ENCODE measurements at regions not wholly inside any gene's neighbourhood (a gene's known extent, or its start where the extent isn't known, plus 50 kb on each side); places are given as distances from the start of the nearest gene placed in this dataset.

- no peak overlapping the region for H3K4me3 ChIP-seq (ENCODE audit: low read depth, low read length)
- H3K9me3 ChIP-seq (ENCODE audit: control insufficient read depth, insufficient read depth, low read depth, low read length), result no peaks in the 10 kb centered on the region
- ChIA-PET POLR2A (interaction anchor here (0.6 to 2.2 kb wide), 3 partner anchors 109 to 404 kb away, joined by 3 to 13 read pairs (median 4); no protein-coding TSS in a partner anchor), CTCF (interaction anchor here (0.5 to 0.8 kb wide), 2 partner anchors 254 to 273 kb away, joined by 3 to 4 read pairs; no protein-coding TSS in a partner anchor)
- H3K4me1 ChIP-seq (ENCODE audit: control insufficient read depth, insufficient read depth, low read length), result peaks cover 4% of the 10 kb centered on the region; the same call in 1 of the 2 replicates
- H3K36me3 ChIP-seq (ENCODE audit: control insufficient read depth in 2 of 2, insufficient read depth in 1 of 2, low read length in 2 of 2), result no peaks in the 10 kb centered on the region
- peak; percentile 34; the same call in 1 of the 2 replicates for TF ChIP-seq EGR2 (tag by site-specific recombination; IDR thresholded peaks at IDR 0.05; ENCODE audit: low read depth)
- TF ChIP-seq ZFHX2 (tag by site-specific recombination; conservative IDR thresholded peaks at IDR 0.05), result peak; percentile 41
- TF ChIP-seq ZNF580 (tag by site-specific recombination; IDR thresholded peaks at IDR 0.05), result no peak
- 0 out of 2 replicates have a peak overlapping the region, but pooled peaks have one; percentile 60 for H3K27ac ChIP-seq (ENCODE audit: extremely low read depth, low read depth, low read length)
These were observed 128.8 kb upstream of the SLC1A4 start for GRCh38 chr2:64860276-64860885.

DNA sequence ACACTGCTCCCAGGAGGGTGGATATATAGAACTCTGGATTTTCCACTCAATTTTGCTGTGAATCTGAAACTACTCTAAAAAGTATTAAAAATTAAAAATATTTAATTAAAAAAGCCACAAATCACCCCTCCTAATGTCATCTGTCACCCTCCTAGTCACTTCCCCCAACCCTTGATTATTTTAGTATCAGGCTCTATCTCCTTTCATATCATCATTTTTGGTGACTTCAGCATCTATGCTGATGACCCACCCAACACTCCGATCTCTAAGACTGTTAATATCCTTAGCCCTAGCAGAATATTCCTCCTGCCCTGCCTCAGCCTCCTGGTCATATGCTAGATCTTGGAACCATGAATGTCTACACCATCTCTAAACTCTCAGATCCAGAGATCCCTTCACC is 128.3 kb upstream of the SLC1A4 start:
- Histone ChIP-seq H3K36me3 (ENCODE audit: control insufficient read depth in 2 of 2, insufficient read depth in 1 of 2, low read length in 2 of 2) (no peaks in the 10 kb centered on the region), H3K4me3 (ENCODE audit: low read depth, low read length) (no peak overlapping the region), H3K27ac (ENCODE audit: extremely low read depth, low read depth, low read length) (no peak overlapping the region), H3K4me1 (ENCODE audit: control insufficient read depth, insufficient read depth, low read length) (peaks cover 4% of the 10 kb centered on the region; the same call in 1 of the 2 replicates), H3K9me3 (ENCODE audit: control insufficient read depth, insufficient read depth, low read depth, low read length) (no peaks in the 10 kb centered on the region)
- CTCF ChIA-PET, result interaction anchor here (1.2 to 1.4 kb wide), 3 partner anchors 25 to 215 kb away, joined by 3 read pairs; no protein-coding TSS in a partner anchor
- TF ChIP-seq, protein P1, sequence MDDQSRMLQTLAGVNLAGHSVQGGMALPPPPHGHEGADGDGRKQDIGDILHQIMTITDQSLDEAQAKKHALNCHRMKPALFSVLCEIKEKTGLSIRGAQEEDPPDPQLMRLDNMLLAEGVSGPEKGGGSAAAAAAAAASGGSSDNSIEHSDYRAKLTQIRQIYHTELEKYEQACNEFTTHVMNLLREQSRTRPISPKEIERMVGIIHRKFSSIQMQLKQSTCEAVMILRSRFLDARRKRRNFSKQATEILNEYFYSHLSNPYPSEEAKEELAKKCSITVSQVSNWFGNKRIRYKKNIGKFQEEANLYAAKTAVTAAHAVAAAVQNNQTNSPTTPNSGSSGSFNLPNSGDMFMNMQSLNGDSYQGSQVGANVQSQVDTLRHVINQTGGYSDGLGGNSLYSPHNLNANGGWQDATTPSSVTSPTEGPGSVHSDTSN (CRISPR knock-in tag; IDR thresholded peaks at IDR 0.05), result no peak
- TF ChIP-seq TSHZ1 (tag by site-specific recombination; IDR thresholded peaks at IDR 0.05; ENCODE audit: borderline replicate concordance) (no peak), GLIS1 (tag by site-specific recombination; IDR thresholded peaks at IDR 0.05) (no peak), GLI2 (tag by site-specific recombination; IDR thresholded peaks at IDR 0.05; ENCODE audit: borderline replicate concordance, low read depth) (no peak), GFI1B (tag by site-specific recombination; IDR thresholded peaks at IDR 0.05) (no peak), ZNF521 (tag by site-specific recombination; IDR thresholded peaks at IDR 0.05) (no peak), ZNF670 (tag by site-specific recombination; IDR thresholded peaks at IDR 0.05; ENCODE audit: low read depth) (no peak), KLF8 (tag by site-specific recombination; IDR thresholded peaks at IDR 0.05) (no peak), MZF1 (tag by site-specific recombination; IDR thresholded peaks at IDR 0.05; ENCODE audit: borderline replicate concordance) (no peak), ZBTB21 (tag by site-specific recombination; IDR thresholded peaks at IDR 0.05) (no peak), ZBTB1 (tag by site-specific recombination; IDR thresholded peaks at IDR 0.05) (no peak), SCRT1 (tag by site-specific recombination; IDR thresholded peaks at IDR 0.05; ENCODE audit: borderline replicate concordance) (no peak), ZNF558 (tag by site-specific recombination; IDR thresholded peaks at IDR 0.05) (no peak), ZNF596 (tag by site-specific recombination; IDR thresholded peaks at IDR 0.05) (no peak), REPIN1 (tag by site-specific recombination; IDR thresholded peaks at IDR 0.05; ENCODE audit: low read depth) (no peak), ZNF423 (tag by site-specific recombination; IDR thresholded peaks at IDR 0.05) (no peak), ZSCAN30 (tag by site-specific recombination; IDR thresholded peaks at IDR 0.05) (no peak), ZBTB17 (tag by site-specific recombination; IDR thresholded peaks at IDR 0.05) (no peak), ZNF10 (tag by site-specific recombination; IDR thresholded peaks at IDR 0.05) (no peak)
- POLR2A ChIA-PET, result no interaction called here

All from HEK293 (cell line).